ENCODE measurements at regions not wholly inside any gene's neighbourhood (a gene's known extent, or its start where the extent isn't known, plus 50 kb on each side); places are given as distances from the start of the nearest gene placed in this dataset.
"Not testable (repeated sequence)": the region's sequence is repeated elsewhere in the genome, so short reads cannot be mapped to it uniquely, and the experiment has no call there.

- in situ Hi-C loops (cut with MboI; ENCODE audit: low sequenced_read_pairs); H3K9me3 ChIP-seq; H3K36me3 ChIP-seq (replicated peaks); H3K4me3 ChIP-seq; DNase-seq (ENCODE audit: low spot score in 2 of 2); H3K27me3 ChIP-seq (ENCODE audit: low read depth); H3K4me1 ChIP-seq: not testable (repeated sequence)
Measured at GRCh38 chr12:126979564-126979963, 1287.4 kb upstream of the TMEM132C start.

- H3K9me3 ChIP-seq = no peaks in the 10 kb centered on the region
- H3K27me3 ChIP-seq (ENCODE audit: low read depth) = no peaks in the 10 kb centered on the region
- DNase-seq (ENCODE audit: low spot score in 2 of 2) = no peak
- H3K4me3 ChIP-seq = no peak overlapping the region
- in situ Hi-C loops (cut with MboI; ENCODE audit: low sequenced_read_pairs) = no loop called here
- H3K36me3 ChIP-seq (replicated peaks) = no peaks in the 10 kb centered on the region
- H3K4me1 ChIP-seq = no peaks in the 10 kb centered on the region
Measured at GRCh38 chr12:126982707-126983106, 1284.3 kb upstream of the TMEM132C start.

- in situ Hi-C loops (cut with MboI; ENCODE audit: low sequenced_read_pairs); H3K36me3 ChIP-seq (replicated peaks); H3K9me3 ChIP-seq; H3K27me3 ChIP-seq (ENCODE audit: low read depth); H3K4me1 ChIP-seq; H3K4me3 ChIP-seq; DNase-seq (ENCODE audit: low spot score in 2 of 2): not testable (repeated sequence)
Measured at GRCh38 chr12:126983735-126984134, 1283.2 kb upstream of the TMEM132C start.

- H3K36me3 ChIP-seq (replicated peaks); H3K4me3 ChIP-seq; H3K4me1 ChIP-seq; H3K27me3 ChIP-seq (ENCODE audit: low read depth); DNase-seq (ENCODE audit: low spot score in 2 of 2); in situ Hi-C loops (cut with MboI; ENCODE audit: low sequenced_read_pairs); H3K9me3 ChIP-seq: not testable (repeated sequence)
Measured at GRCh38 chr12:126985663-126986062, 1281.3 kb upstream of the TMEM132C start.

GRCh38 chr12:126989532-126989931, 1277.4 kb upstream of the TMEM132C start:
- no peak for DNase-seq (ENCODE audit: low spot score in 2 of 2)
- no peaks in the 10 kb centered on the region for H3K9me3 ChIP-seq
- H3K4me1 ChIP-seq = no peaks in the 10 kb centered on the region
- no peak overlapping the region for H3K4me3 ChIP-seq
- H3K27me3 ChIP-seq (ENCODE audit: low read depth) = no peaks in the 10 kb centered on the region
- in situ Hi-C loops (cut with MboI; ENCODE audit: low sequenced_read_pairs) = no loop called here
- no peaks in the 10 kb centered on the region for H3K36me3 ChIP-seq (replicated peaks)

GRCh38 chr12:126993898-126994297, 1273.1 kb upstream of the TMEM132C start:
- no peak for DNase-seq (ENCODE audit: low spot score in 2 of 2)
- Histone ChIP-seq H3K9me3 (no peaks in the 10 kb centered on the region), H3K4me1 (no peaks in the 10 kb centered on the region), H3K36me3 (replicated peaks) (no peaks in the 10 kb centered on the region), H3K4me3 (no peak overlapping the region), H3K27me3 (ENCODE audit: low read depth) (no peaks in the 10 kb centered on the region)
- in situ Hi-C loops (cut with MboI; ENCODE audit: low sequenced_read_pairs) = no loop called here

- Histone ChIP-seq H3K36me3 (replicated peaks) (no peaks in the 10 kb centered on the region), H3K27me3 (ENCODE audit: low read depth) (no peaks in the 10 kb centered on the region), H3K4me3 (no peak overlapping the region), H3K9me3 (no peaks in the 10 kb centered on the region), H3K4me1 (no peaks in the 10 kb centered on the region)
- in situ Hi-C loops (cut with MboI; ENCODE audit: low sequenced_read_pairs) = no loop called here
- no peak for DNase-seq (ENCODE audit: low spot score in 2 of 2)
Measured at GRCh38 chr12:126994599-126994998, 1272.4 kb upstream of the TMEM132C start.

GRCh38 chr12:126998031-126998430, 1268.9 kb upstream of the TMEM132C start:
- DNase-seq (ENCODE audit: low spot score in 2 of 2) = no peak
- in situ Hi-C loops (cut with MboI; ENCODE audit: low sequenced_read_pairs) = no loop called here
- Histone ChIP-seq H3K4me3 (no peak overlapping the region), H3K9me3 (no peaks in the 10 kb centered on the region), H3K4me1 (no peaks in the 10 kb centered on the region), H3K36me3 (replicated peaks) (no peaks in the 10 kb centered on the region), H3K27me3 (ENCODE audit: low read depth) (no peaks in the 10 kb centered on the region)

- H3K9me3 ChIP-seq = no peaks in the 10 kb centered on the region
- in situ Hi-C loops (cut with MboI; ENCODE audit: low sequenced_read_pairs) = no loop called here
- H3K4me3 ChIP-seq = no peak overlapping the region
- no peak for DNase-seq (ENCODE audit: low spot score in 2 of 2)
- H3K27me3 ChIP-seq (ENCODE audit: low read depth) = no peaks in the 10 kb centered on the region
- H3K36me3 ChIP-seq (replicated peaks) = no peaks in the 10 kb centered on the region
- no peaks in the 10 kb centered on the region for H3K4me1 ChIP-seq
Measured at GRCh38 chr12:126998747-126999285, 1268.2 kb upstream of the TMEM132C start.

GRCh38 chr12:126999352-126999751, 1267.6 kb upstream of the TMEM132C start:
- H3K9me3 ChIP-seq = no peaks in the 10 kb centered on the region
- H3K27me3 ChIP-seq (ENCODE audit: low read depth) = no peaks in the 10 kb centered on the region
- in situ Hi-C loops (cut with MboI; ENCODE audit: low sequenced_read_pairs) = no loop called here
- H3K36me3 ChIP-seq (replicated peaks) = no peaks in the 10 kb centered on the region
- no peaks in the 10 kb centered on the region for H3K4me1 ChIP-seq
- DNase-seq (ENCODE audit: low spot score in 2 of 2) = no peak
- no peak overlapping the region for H3K4me3 ChIP-seq

GRCh38 chr12:127005406-127005805, 1261.6 kb upstream of the TMEM132C start:
- no peak for DNase-seq (ENCODE audit: low spot score in 2 of 2)
- no peak overlapping the region for H3K4me3 ChIP-seq
- in situ Hi-C loops (cut with MboI; ENCODE audit: low sequenced_read_pairs) = no loop called here

GRCh38 chr12:127006972-127007371, 1260.0 kb upstream of the TMEM132C start:
- H3K4me1 ChIP-seq = no peaks in the 10 kb centered on the region
- H3K4me3 ChIP-seq = no peak overlapping the region
- in situ Hi-C loops (cut with MboI; ENCODE audit: low sequenced_read_pairs) = no loop called here
- DNase-seq (ENCODE audit: low spot score in 2 of 2) = no peak
- H3K9me3 ChIP-seq = no peaks in the 10 kb centered on the region
- no peaks in the 10 kb centered on the region for H3K27me3 ChIP-seq (ENCODE audit: low read depth)
- H3K36me3 ChIP-seq (replicated peaks) = no peaks in the 10 kb centered on the region

More at GRCh38 chr12:127005406-127005805, 1261.6 kb upstream of the TMEM132C start:
- Histone ChIP-seq H3K27me3 (ENCODE audit: low read depth) (no peaks in the 10 kb centered on the region), H3K9me3 (no peaks in the 10 kb centered on the region), H3K4me1 (no peaks in the 10 kb centered on the region), H3K36me3 (replicated peaks) (no peaks in the 10 kb centered on the region)

GRCh38 chr12:127008755-127009403, 1258.1 kb upstream of the TMEM132C start:
- no peaks in the 10 kb centered on the region for H3K9me3 ChIP-seq
- no peaks in the 10 kb centered on the region for H3K4me1 ChIP-seq
- H3K36me3 ChIP-seq (replicated peaks) = no peaks in the 10 kb centered on the region
- no peak overlapping the region for H3K4me3 ChIP-seq
- no peak for DNase-seq (ENCODE audit: low spot score in 2 of 2)
- no peaks in the 10 kb centered on the region for H3K27me3 ChIP-seq (ENCODE audit: low read depth)
- in situ Hi-C loops (cut with MboI; ENCODE audit: low sequenced_read_pairs) = no loop called here

- Histone ChIP-seq H3K27me3 (ENCODE audit: low read depth) (no peaks in the 10 kb centered on the region), H3K9me3 (no peaks in the 10 kb centered on the region), H3K4me1 (no peaks in the 10 kb centered on the region), H3K4me3 (no peak overlapping the region), H3K36me3 (replicated peaks) (no peaks in the 10 kb centered on the region)
- in situ Hi-C loops (cut with MboI; ENCODE audit: low sequenced_read_pairs) = no loop called here
- DNase-seq (ENCODE audit: low spot score in 2 of 2) = no peak
Measured at GRCh38 chr12:127012109-127012508, 1254.9 kb upstream of the TMEM132C start.

GRCh38 chr12:127013197-127013596, 1253.8 kb upstream of the TMEM132C start:
- Histone ChIP-seq H3K4me3 (no peak overlapping the region), H3K4me1 (no peaks in the 10 kb centered on the region), H3K27me3 (ENCODE audit: low read depth) (no peaks in the 10 kb centered on the region), H3K9me3 (no peaks in the 10 kb centered on the region), H3K36me3 (replicated peaks) (no peaks in the 10 kb centered on the region)
- DNase-seq (ENCODE audit: low spot score in 2 of 2) = no peak
- in situ Hi-C loops (cut with MboI; ENCODE audit: low sequenced_read_pairs) = no loop called here

All from HAP-1 (cell line).